ENCODE measurements at regions not wholly inside any gene's neighbourhood (a gene's known extent, or its start where the extent isn't known, plus 50 kb on each side); places are given as distances from the start of the nearest gene placed in this dataset.

GRCh38 chr6:96276305-96276704, 245.3 kb upstream of the UFL1 start:
- TF ChIP-seq CTCF (IDR thresholded peaks at IDR 0.05; ENCODE audit: extremely low read depth, missing control alignments) = no peak

GRCh38 chr6:96276856-96277255, 244.8 kb upstream of the UFL1 start:
- no peak for DNase-seq (ENCODE audit: low spot score)

More at GRCh38 chr6:96276305-96276704, 245.3 kb upstream of the UFL1 start:
- no peak for DNase-seq (ENCODE audit: low spot score)

GRCh38 chr6:96279084-96279483, 242.5 kb upstream of the UFL1 start:
- no peak for TF ChIP-seq CTCF (IDR thresholded peaks at IDR 0.05; ENCODE audit: extremely low read depth, missing control alignments)
- DNase-seq (ENCODE audit: low spot score) = no peak

More at GRCh38 chr6:96276856-96277255, 244.8 kb upstream of the UFL1 start:
- no peak for TF ChIP-seq CTCF (IDR thresholded peaks at IDR 0.05; ENCODE audit: extremely low read depth, missing control alignments)

GRCh38 chr6:96286503-96286902, 235.1 kb upstream of the UFL1 start:
- TF ChIP-seq CTCF (IDR thresholded peaks at IDR 0.05; ENCODE audit: extremely low read depth, missing control alignments) = no peak
- DNase-seq (ENCODE audit: low spot score) = no peak

GRCh38 chr6:96299525-96299924, 222.1 kb upstream of the UFL1 start:
- no peak for DNase-seq (ENCODE audit: low spot score)
- no peak for TF ChIP-seq CTCF (IDR thresholded peaks at IDR 0.05; ENCODE audit: extremely low read depth, missing control alignments)

- no peak for DNase-seq (ENCODE audit: low spot score)
- no peak for TF ChIP-seq CTCF (IDR thresholded peaks at IDR 0.05; ENCODE audit: extremely low read depth, missing control alignments)
These were observed 220.6 kb upstream of the UFL1 start for GRCh38 chr6:96301023-96301422.

- TF ChIP-seq CTCF (IDR thresholded peaks at IDR 0.05; ENCODE audit: extremely low read depth, missing control alignments) = no peak
- DNase-seq (ENCODE audit: low spot score) = no peak
These were observed 219.8 kb upstream of the UFL1 start for GRCh38 chr6:96301781-96302180.

Measured in GM20000 (cell line).